Stimulated activated CD4-positive, alpha-beta T cell treated with anti-CD3 and anti-CD28 coated beads, TNF-alpha, amount 100 ng/mL, for 1 hour (primary cell): ENCODE measurements at regions not wholly inside any gene's neighbourhood (a gene's known extent, or its start where the extent isn't known, plus 50 kb on each side); places are given as distances from the start of the nearest gene placed in this dataset.
"Not testable (repeated sequence)": the region's sequence is repeated elsewhere in the genome, so short reads cannot be mapped to it uniquely, and the experiment has no call there.

Experiments used
- DNase-seq, 3 donors: peaks; one replicate each; pipeline ENCODE4 v3.0.0-alpha.2; 2020; ENCODE audit warnings: low read depth in 3 of 3, low spot score in 1 of 3

- DNase-seq, result no peak
These were observed 465.9 kb upstream of the ERCC4 start for GRCh38 chr16:13453938-13454553.

DNA sequence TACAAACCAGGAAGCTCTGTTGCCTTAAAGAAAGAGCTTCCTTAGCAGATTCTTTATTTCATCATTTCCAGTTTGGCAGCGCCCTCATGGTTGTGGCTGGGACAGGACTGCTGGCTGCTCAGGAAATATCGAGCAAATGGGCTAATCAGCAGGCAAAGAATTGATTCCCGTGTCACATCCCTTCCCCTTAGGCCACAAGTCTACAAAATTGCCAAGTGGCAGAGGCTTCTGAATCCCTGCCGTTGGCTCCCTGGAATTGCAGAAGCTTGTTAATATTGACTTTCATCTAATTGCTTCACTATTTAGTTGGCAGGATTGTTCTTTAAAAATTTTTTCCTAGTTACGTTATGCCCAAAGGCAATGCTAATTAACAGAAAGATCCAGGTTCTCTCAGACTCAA, 456.3 kb upstream of the ERCC4 start:
- DNase-seq, result no peak

DNA sequence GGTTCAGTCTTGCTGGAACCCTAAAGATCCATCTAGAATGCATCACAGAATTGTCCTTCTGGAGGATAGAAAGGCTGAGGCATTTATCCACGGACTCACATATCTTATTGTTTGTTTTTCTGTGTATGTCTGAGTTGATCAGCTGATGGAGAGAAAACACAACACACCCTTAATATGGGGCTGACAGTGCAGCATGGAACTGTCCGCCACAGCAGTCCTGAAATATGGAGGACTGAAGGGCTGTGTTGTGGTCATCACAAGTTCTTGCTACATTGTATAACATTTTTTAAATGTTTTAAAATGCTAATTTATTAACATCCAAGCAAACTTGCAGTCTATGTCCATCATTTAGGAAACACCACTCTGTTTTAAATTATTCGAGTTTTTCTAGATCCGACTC, 448.9 kb upstream of the ERCC4 start:
- DNase-seq, result no peak

DNA sequence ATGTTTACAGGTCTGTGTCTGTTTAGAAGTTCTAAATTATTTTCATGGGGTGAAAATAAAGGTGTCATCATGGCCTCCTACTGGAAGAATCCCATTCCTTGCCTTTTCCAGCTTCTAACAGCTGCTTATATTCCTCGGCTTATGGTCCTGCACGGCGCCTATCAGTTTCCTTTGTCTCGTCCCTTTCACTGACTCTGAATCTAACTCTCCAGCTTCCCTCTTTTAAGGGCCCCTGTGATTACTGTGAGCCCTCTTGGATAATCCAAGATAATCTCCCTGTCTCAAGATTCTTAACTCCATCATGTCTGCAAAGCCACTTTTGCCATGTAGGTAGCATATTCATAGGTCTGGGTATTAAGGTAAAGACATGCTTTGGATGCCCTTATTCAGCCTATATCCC, 441.0 kb upstream of the ERCC4 start:
- no peak for DNase-seq

GRCh38 chr16:13479549-13479948, 440.4 kb upstream of the ERCC4 start:
- no peak for DNase-seq

- no peak for DNase-seq
These were observed 439.2 kb upstream of the ERCC4 start for GRCh38 chr16:13480801-13481200.

DNA sequence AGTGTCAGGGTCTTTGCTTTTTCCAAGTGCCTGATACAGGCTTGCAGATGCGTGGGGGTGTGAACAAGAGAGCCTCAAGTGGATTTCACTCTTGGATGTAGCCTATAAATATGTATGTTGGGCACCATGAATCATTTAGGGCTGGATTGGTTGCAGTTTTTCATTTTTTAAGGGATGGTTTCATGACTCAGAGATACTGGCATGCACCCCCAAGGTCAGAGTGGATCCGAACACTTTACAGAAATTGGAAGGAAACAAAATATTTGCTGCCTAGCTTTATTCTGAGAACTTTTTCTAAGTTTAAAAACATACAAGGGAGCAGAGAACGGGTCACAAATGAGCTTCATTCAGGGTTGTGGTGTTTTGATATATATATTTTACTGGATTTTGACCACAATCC, 436.8 kb upstream of the ERCC4 start:
- DNase-seq, result no peak

- DNase-seq, result not testable (repeated sequence)
These were observed 430.5 kb upstream of the ERCC4 start for GRCh38 chr16:13489416-13489815.

- no peak for DNase-seq
These were observed 427.9 kb upstream of the ERCC4 start for GRCh38 chr16:13492046-13492445.

- DNase-seq, result no peak
These were observed 415.9 kb upstream of the ERCC4 start for GRCh38 chr16:13503960-13504635.

GRCh38 chr16:13507530-13507929, 412.4 kb upstream of the ERCC4 start:
- no peak for DNase-seq

DNA sequence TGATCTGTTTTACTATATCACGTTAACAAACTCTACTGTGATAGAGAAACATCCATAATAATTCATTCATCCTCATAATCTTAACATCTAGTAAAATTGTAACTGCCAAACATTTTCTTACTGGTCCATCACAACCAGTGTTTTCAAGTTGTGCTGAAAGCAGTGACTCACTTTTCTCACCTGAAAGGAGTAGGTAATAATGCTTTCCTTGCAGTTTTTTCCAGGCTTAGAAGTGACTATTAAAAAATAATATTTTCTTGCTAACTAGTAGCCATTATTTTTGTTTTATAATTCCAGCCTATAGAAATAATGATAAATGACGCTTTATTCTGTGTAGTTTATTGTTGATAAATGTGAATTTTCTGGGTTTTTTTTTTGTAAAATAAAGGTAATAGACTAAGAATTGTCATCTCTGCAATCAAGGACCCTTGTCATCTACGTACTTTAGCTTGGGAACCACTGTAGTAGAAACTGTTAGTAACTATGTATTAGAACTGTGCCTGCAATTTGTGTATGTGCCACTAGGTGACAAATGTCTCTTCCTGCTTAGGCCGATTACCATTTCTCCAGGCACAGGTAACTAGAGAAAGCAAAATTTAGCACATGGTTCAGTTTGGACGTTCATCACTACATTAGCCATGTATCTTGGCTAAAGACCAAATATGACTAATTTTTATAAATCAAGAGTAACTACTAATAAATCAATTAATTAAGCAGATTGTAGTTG, 409.4 kb upstream of the ERCC4 start:
- no peak for DNase-seq

DNA sequence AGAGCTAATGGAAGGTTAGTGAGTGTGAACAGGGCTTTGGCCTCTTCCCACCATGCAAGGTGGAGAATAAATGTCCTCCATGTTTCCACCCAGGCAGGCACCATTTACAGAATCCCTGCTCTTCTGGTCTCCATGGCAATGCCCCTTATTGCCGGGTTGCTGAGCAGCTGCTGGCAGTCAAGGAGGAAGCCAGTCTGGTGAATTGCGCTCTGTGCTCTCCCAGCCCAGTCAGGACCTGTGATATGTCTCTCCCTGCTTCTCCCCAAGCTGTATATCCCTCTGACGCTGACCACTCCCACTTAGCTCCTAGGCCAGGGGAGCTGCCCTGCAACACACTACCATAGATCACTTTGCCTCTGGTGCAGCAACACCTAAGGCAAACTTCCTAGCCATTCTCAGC, 402.1 kb upstream of the ERCC4 start:
- no peak for DNase-seq

DNA sequence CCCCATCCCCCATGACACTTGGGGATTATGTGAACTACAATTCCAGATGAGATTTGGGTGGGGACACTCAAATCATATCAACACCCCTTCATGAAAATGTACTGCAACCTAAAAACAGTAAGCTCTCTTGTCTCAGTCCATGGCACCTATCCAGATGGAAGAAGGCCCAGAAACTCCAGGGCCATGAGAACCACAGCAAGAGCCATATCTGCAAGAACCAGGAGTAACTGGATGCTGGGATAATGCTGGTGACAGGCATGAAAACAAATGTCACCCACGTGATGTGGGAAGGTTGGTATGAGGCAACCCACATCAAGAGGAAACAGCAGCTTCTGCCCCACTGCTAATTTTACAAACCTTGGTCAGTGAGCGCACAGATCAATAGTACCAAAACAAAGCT, 400.1 kb upstream of the ERCC4 start:
- DNase-seq, result no peak

- DNase-seq, result no peak
These were observed 398.6 kb upstream of the ERCC4 start for GRCh38 chr16:13521356-13521755.

DNA sequence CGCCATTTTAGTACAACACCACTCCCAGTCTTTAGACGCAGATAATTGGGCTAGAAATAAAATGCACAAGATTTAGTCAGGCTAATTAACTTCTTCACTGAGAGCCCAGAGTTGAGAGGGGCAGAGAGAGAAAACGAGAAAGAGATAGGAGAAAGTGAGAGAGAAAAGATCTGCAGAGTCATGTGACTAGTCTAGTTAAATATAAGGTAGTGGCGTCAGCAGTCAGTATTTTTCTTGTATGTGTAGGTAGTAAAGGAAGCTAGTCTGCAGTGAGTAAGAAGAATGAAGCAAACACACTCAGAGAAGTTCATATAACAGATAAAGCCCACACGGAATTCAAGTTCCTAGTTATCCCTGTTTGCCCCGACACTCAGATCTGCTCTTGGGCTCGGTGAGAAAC, 392.6 kb upstream of the ERCC4 start:
- no peak for DNase-seq

- DNase-seq, result no peak
These were observed 391.3 kb upstream of the ERCC4 start for GRCh38 chr16:13528691-13529090.

DNA sequence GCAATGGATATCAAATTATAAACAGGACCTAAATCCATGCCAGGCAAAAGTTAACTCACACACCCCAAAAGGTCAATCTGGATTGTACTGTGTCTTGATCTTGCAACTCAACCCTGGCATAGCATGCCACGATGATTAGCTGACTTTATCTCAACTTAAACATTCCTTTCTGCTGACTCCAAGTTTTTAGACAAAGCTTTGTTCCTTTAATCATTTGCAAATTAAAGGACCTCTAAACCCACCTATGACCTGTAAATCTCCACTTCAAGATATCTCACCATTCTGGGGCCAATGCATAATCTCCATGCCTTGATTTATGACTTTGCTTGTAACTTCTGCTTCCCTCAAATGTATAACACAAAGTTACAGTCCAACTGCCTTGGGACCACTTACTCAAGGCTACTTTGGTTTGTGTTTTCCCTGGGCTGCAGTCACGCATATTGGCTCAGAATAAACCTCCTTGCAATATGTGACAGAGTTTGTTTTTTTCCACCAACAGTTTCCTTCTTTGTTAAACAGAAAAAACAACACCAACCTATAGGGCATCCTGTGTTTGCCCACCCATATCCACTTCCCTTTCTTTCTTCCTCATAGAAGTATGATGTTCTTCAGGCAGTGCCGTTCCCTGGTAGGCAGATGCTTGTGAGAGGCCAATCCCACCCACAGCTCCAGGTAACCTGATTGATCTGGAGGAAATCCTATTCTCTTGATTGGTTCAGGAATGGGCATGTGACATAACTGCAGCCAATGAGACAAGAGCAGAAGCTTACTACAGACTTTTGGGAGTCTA, 390.6 kb upstream of the ERCC4 start:
- DNase-seq, result no peak

GRCh38 chr16:13540771-13541170, 379.2 kb upstream of the ERCC4 start:
- DNase-seq, result no peak

GRCh38 chr16:13542284-13542683, 377.7 kb upstream of the ERCC4 start:
- no peak for DNase-seq

DNA sequence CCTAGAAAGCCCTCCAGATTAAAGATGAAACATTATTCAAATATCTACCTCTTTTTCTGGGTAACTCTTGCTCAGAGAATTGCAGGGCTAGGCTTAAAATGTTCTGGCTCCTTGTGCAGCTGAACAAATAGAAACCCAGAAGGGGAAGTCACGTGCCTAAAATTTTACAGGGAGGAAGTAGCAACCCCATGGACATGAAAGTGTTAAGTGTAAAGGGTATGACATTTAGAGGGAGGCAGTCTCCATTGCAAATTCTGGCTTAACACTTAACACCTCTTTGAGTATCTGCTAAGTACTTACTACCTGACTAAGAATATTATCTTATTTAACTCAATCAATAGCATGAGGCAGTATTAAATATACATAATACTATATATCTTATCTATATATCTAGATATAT, 376.1 kb upstream of the ERCC4 start:
- no peak for DNase-seq

- DNase-seq, result no peak
These were observed 374.7 kb upstream of the ERCC4 start for GRCh38 chr16:13545271-13545670.
